ENCODE measurements at regions not wholly inside any gene's neighbourhood (a gene's known extent, or its start where the extent isn't known, plus 50 kb on each side); places are given as distances from the start of the nearest gene placed in this dataset.

GRCh38 chr5:24314106-24314505 lies 330.7 kb downstream of the CDH10 start:
- TF ChIP-seq BACH1 (IDR thresholded peaks at IDR 0.05; ENCODE audit: borderline replicate concordance) (no peak), POLR2A (IDR thresholded peaks at IDR 0.05; ENCODE audit: low read depth, low read length) (no peak), CTCF (IDR thresholded peaks at IDR 0.05 in 2 of 3, conservative IDR thresholded peaks at IDR 0.05 in 1 of 3; ENCODE audit: control insufficient read depth in 2 of 3, extremely low read depth in 1 of 3, insufficient read depth in 1 of 3, low read depth in 3 of 3, low read length in 3 of 3) (no peak), RFX5 (IDR thresholded peaks at IDR 0.05; ENCODE audit: low read depth, low read length) (no peak), ETV6 (conservative IDR thresholded peaks at IDR 0.05 in 1 of 2, IDR thresholded peaks at IDR 0.05 in 1 of 2; ENCODE audit: borderline replicate concordance in 1 of 2, low read depth in 1 of 2) (no peak), DPF2 (IDR thresholded peaks at IDR 0.05) (no peak), FOS (IDR thresholded peaks at IDR 0.05; ENCODE audit: borderline replicate concordance, extremely low read depth, insufficient read length) (no peak), ATF2 (IDR thresholded peaks at IDR 0.05; ENCODE audit: low read length) (no peak)

Measured in GM12878 (cell line).